UCSD-AML1 (cell line): ENCODE measurements at regions not wholly inside any gene's neighbourhood (a gene's known extent, or its start where the extent isn't known, plus 50 kb on each side); places are given as distances from the start of the nearest gene placed in this dataset.
"Not testable (repeated sequence)": the region's sequence is repeated elsewhere in the genome, so short reads cannot be mapped to it uniquely, and the experiment has no call there.

ENCODE experiments used
- DNase-seq: peaks from one replicate; lab custom pipeline; 2025; ENCODE audit not compliant: unreplicated experiment; lab: John Stamatoyannopoulos, UW

DNA sequence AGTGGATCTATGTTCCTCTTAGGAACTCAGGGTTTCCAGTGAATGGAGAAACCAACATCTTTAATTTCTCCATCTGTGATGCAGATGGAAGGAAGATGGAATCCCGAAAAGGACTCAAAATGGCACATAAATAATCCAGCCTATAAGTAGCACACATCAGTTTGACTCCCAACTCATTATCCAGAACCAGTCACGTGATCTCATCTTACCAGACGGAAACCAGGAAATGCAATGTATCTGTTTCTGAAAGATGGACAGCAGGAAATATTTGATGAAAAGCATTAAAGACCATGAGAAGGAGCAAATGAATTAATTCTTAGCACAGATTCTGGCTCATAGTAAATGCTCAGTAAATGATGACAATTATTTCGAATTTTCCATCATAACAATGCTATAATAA lies 443.1 kb upstream of the FMR1 start:
- DNase-seq: no peak

DNA sequence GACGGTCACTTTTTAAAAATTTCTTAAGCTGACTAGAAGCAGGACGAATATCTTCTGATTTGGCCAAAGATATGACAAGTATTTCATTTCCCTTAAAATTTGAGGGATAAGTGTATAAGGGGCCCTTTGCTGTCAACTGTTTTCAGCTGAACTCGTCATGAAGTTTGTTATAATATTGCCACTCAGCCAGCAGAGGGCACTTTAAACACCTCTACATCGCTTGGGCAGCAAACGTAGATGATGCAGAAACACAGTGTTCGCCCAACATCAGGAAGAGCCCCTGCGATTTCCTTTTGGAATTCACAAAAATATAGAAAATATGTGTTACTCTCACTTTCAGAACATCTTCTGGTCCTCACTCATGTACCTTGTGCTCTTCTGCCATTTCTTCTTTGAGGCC lies 435.7 kb upstream of the FMR1 start:
- DNase-seq: no peak

DNA sequence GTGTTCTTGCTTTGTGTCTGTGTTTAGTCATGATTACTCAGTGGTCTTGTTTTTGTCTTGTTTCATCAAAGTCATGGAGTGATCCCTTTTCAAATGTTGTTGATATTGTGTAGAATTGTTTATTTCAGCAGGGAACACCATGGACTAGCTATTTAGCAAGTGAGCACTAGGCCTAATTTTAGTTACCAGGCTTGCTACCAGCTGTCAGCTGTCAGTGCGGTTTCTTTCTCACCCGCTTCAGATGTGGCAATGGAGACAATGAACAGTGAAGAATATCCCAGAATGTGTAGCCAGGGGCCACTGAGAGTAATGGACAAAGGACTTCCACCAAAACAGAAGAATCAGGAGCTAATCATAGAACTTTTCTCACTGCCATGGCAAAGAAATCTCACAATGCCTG lies 432.8 kb upstream of the FMR1 start:
- no peak for DNase-seq

DNA sequence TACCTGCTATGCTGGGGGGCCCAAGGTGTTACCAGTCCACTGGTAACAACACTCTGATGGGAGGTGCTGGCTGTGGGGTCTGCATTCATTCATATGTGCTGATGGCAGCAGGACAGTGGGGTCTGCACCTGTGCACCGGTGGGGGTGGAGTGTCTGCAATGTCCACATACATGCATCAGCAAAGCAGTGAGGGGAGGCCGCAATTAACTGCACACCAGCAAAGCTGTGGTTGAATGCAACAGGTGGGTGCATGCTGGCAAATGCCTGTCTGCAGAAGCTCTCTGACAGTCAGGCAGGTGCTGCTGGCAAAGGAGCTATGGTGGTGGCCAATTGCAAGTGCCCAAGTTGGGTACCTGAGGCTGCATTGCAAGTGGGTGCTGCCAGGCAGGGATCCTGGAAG lies 426.5 kb upstream of the FMR1 start:
- no peak for DNase-seq

DNA sequence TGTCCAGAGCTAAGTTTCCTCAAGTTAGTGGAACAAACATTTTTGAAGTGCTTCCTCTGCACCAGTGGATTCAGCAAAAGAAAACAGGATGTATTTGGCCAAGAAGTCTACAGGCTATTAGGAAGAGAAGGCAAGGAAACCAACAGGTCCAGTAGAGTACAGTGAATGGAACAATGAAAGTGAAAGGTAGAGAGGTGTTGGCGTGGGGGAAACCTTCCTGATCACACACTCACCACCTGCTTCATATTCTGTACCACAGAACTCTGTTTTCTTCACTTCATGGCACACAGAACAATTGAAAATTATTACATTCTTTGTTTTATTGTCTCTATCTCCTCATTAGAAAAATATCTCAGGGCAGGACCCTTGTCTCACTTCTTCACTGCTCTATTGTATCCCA lies 417.4 kb upstream of the FMR1 start:
- DNase-seq: no peak

DNA sequence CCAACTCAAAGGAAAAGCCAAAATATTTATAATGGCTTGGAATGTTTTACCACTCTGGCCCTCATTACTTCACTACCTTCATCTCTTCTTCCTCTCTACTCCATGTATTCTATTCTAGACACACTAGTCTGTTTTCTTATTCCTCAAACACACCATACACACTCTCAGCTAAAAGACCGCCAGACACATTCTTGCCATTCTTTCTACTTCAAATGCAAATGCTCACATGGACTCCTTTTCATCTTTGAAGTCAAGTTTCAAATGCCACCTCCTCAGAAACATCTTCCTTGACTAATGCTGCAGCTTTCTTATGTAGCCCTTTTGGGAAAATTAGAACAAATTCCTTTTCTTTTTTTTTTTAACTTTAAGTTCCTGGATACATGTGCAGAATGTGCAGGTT lies 412.9 kb upstream of the FMR1 start:
- DNase-seq: no peak

DNA sequence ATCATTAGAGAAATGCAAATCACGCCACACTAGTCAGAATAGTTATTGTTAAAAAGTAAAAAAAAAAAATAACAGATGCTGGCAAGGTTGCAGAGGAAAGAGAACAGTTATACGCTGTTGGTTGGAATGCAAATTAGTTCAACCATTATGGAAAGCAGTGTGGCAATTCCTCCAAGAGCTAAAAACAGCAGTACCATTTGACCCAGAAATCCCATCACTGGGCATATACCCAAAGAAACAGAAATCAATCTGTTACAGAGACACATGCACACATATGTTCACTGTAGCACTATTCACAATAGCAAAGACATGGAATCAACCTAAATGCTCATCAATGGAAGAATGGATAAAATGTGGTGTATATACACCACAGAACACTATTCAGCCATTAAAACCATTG lies 388.7 kb upstream of the FMR1 start:
- no peak for DNase-seq

DNA sequence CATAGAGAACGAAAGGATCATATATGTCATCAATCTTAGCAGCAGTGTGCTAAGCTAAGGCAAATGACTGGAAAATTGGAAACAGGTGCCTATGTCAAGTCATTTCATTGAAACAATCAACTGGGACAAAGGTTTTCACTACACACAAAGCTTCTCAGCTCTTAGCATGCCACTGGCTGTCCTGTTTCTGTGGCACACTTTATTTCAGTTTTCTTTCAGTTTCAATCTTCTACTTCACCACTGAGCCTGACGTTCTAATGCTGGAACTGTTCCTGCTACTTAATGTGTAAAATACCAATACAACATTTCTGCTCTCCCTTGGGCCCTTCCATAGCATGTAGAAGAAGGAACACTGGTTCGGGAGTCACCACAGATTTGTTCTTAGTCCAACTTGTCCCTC lies 378.3 kb upstream of the FMR1 start:
- no peak for DNase-seq

DNA sequence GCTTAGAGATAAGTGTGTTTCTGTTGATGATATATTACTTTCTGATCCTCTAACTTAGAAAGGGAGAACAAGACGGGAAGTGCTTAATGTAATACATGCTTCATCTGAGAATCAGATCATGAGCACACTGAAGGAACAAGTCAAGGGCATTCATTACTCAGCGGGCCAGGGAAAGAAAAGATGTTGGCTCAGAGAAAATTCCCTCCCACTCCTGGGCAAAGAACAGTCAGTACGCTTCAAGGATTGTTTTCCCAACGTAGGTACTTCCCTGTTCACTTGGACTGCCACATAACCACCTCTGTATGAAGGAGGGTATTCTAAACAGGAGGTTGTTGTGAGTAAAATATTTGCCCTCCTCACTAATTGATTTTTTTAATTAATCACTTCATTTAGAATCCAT lies 374.5 kb upstream of the FMR1 start:
- DNase-seq: no peak

DNA sequence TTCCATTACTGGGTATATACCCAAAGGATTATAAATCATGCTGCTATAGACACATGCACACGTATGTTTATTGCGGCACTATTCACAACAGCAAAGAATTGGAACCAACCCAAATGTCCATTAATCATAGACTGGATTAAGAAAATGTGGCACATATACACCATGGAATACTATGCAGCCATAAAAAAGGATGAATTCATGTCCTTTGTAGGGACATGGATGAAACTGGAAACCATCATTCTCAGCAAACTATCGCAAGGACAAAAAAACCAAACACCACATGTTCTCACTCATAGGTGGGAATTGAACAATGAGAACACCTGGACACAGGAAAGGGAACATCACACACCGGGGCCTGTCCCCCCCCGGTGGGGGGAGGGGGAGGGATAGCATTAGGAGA lies 363.7 kb upstream of the FMR1 start:
- DNase-seq: not testable (repeated sequence)

DNA sequence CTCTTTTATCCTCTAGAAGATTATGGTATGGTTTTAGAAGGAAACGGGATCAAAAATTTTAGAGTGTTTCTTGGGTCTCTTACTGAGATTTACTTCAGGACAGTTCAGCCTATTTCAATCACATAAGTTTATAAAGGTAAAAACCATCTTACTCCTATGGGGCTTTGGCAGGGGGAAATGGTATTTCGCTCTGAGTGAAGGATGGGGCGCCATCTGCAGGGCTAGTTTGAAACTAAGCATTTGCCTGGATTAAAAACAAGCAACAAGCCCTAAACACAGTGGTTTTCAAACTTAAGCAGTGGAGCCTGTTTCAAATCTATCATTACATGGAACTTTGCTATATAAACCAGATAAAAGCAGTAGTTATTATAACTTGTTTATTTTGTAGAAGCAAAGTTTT lies 361.5 kb upstream of the FMR1 start:
- DNase-seq: peak; percentile 20

DNA sequence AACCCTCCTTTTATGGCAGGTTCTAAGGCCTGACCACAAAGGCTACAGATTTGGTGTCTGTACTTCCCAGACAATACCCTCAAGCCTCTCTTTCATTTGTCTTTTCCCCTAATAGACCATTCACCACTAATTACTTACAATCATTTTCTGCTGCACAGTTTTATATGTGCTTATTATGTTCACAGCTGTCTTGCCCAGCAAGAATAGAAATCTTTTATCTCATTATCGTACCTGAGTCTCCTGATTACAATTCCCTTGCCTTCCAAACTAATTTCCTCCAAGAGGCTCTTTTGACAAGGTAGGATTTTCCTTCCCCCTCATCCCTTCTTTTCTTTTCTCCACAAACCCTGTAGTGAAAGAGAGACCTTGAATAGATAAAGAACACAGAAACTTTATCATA lies 352.5 kb upstream of the FMR1 start:
- DNase-seq: no peak

DNA sequence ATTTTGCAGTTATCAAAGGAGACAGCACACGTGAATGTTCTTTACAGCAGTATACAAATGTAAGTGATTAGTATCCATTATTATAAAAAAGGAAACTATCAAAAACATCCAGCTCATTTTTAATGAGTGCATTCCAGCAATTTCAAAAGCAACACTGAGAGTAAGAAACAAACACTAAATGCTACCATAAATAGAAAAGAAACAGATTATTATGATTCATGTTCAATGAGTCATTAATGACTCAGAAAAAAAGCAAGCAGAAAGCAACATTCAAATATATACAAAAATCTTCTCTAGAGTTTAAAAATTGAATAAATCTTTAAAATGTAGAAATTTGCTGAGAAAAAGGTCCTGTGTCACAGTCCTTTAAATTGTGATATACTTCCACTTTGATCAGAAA lies 346.5 kb upstream of the FMR1 start:
- no peak for DNase-seq

DNA sequence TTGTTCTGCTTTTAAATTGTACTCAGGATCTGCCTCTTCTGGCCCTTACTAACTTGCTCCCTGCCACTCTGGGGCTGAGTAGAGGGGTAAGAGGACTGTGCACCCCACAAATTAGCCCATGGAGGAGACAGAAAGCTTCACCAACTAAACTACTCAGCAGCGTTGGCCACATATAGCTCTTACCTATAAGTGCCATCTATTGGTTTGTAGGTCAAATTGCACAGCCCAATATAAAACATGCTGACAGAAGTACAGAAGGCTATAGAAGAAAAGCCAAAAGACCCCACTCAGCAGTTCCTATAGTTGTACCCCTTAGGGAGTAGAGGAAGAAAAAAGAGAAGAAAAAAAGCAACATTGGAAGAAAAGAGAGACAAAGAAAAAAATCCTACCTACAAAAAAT lies 341.2 kb upstream of the FMR1 start:
- peak; percentile 5 for DNase-seq

DNA sequence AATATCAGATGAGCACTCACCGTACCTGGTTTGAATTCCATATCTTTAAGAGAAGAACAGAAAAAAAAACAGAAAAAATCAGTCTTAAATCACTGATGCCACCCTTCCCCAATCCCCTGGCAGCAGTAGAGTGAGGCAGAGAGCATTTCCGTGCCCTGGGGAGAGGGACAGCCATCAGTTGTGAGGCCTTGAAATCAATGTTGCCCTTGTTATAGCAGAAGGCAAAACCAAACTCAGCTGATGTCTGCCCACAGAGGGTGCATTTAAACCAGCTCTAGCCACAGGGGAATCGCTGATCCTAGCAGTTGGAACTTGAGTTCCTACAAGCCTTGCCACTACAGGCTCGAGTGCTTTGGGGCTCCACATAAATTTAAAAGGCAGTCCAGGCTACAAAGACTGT lies 338.5 kb upstream of the FMR1 start:
- DNase-seq: no peak

DNA sequence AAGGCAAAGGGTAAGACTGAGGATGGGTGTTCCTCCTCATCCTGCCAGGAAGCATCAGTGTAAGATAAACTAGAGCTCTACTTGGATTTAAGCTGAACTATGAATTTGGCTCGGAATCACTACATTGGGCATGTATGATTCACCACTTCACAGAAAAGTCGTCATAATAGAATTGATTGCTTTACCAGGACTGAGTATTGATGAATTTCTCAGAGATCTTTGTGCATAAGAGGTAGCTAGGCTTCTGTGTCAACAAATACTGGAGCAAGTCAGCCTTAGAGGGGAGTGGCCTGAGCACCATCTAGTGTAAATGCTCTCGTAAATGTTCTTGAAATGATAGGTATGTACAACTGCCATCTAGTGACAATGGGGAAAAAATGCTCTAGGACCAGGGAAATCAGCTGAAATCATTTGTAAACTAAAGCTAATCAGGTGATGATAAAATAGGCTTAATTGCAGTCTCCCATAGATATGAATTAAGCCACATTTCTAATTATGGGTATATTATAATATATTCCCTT lies 309.5 kb upstream of the FMR1 start:
- no peak for DNase-seq

DNA sequence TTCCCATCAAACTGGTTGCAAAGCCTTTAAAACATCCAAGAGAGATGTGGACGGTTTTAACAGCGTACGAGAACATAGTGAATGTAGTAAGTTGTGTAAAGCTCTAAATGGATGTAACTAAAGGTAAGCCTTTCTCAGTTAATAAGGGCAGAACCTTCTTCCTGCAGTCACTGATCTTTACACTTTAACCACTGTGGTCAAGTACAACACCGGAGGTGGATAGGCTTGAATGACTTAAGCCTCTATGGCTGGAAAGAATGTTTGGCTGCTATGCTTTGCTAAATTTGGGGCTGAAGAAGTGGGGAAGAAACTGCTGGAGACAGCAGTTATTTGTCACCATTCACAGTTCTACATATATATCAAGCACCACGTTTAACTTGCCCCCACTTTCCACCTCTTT lies 285.1 kb upstream of the FMR1 start:
- DNase-seq: no peak

DNA sequence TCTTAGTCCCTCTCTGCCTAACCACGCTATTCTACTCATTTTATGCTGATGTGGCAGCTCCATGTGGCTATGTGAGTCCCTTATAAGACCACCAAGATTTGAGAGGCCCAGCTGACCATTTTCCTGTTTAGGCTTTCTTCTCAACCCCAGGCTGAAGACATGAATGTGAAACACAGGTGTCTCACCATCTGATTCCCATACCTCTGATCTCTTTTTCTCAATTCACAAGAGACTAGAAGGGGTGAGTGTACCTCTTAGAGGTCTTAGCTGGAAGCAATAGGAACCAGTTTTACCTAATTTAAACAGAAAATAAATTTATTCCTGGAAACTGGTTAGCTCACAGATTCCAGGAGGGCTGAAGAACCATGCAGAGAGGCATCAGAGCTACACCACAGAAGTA lies 276.5 kb upstream of the FMR1 start:
- DNase-seq: no peak

DNA sequence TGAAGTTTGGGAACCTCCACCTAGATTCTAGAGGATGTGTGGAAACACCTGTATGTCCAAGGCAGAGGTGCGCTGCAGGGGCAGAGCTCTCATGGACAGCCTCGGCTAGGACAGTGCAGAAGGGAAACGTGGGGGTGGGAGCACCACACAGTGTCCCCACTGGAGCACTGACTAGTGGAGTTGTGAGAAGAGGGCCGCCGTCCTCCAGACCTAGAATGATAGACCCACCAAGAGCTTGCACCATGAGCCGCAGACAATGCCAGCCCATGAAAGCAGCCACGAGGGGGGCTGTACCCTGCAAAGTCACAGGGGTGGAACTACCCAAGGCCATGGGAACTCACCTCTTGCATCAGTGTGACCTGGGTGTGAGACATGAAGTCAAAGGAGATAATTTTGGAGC lies 274.5 kb upstream of the FMR1 start:
- DNase-seq: no peak

DNA sequence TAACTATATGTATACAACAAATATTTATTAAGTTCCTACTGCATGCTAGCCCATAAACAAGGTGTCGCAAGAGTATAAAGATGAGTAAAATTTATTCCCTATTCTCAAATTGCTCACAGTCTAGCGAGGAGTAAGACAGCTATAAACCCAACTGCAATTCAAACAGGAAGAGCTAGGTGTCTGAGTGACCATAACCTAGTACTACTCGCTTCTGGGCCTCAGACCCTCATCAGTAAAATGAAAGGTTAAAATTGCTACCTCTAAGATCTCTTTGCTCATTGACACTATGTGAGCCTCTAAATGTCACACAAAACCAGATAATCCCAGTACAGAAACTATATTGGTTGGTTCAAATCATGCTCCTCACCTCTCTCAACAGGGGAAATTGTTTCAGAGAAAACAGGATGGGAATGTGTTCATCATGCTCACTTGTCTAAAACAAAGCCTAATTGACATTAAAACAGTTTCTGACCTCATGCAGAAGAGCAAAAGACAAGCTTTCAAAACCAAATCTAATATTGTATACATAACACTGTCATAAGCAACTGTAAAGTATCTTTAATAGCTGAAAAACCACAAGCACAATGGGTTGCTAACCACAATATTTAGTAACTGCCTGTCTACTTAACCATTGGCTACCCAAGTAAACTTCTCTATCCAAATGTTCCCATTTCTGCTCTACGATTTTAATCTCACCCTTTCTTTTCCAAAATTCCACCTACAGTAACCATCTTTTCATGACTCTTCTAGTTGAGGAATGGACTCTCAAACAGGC lies 264.6 kb upstream of the FMR1 start:
- no peak for DNase-seq

DNA sequence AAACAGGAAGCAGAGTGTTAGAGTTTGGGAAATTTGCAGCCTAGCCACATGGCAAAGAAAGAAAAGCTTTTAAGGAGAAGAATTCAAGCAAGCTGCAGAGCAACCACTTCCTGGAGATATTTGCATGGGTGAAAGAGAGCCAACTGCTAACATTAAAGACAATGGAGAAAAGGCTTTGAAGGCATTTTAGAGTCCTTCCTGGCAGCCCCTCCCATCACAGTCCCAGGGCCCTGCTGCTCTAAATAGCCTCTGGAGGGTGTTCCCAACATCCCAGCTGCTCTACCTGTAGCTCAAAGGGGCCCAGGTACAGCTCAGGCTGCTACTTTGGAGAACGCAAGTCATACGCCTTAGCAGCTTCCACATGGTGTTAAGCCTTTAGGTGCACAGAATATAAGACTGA lies 235.9 kb upstream of the FMR1 start:
- no peak for DNase-seq

DNA sequence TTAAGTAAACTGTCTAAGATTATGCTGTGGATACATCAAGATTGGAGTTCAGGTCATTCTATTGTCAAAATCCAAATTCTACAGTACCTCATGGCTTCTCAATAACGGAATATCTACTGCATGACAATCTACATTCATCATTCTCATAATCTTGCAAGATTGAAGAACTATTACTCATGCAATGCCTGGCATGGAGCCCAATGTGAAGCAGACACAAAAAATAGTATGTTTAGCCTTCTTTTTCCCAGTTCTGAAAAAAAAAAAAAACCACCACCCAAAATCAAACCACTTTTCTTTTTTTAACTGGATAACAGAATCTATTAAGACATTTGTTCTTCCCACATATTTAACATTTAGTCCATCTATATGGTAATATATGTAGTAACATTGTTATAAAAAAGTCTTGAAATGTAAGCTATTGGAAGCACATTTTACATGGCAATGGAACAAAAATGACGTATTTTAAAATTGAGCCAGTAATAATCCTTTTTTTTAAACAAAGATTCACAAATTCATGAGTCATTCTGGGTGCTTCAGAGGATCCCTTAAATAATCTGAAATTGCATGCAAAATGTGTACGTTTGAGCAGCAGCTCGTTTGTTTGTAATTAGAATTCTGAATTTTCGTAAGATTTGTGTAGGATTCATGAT lies 232.2 kb upstream of the FMR1 start:
- no peak for DNase-seq

DNA sequence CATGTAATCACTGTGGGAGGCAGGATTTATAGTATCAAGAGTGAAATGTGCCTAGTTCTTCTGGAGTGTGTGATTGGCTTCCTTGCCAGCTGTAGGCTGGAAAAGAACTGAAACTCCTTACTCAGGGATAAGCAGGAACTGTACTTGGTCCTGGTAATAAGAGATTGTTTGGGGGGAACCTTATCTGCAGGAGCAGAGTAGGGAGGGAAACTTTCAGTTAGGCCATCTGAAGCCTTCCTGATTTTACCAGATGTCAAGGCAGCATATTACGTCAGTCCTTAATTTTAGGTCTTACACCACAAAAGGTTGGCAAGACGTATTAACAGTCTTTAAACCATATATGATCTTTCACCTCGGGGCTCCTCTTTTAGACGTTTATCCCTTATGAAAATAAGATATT lies 231.5 kb upstream of the FMR1 start:
- DNase-seq: no peak
